Neural cell (in vitro differentiated cells): ENCODE measurements at regions not wholly inside any gene's neighbourhood (a gene's known extent, or its start where the extent isn't known, plus 50 kb on each side); places are given as distances from the start of the nearest gene placed in this dataset.

Experiments used
- H2AFZ ChIP-seq: fragments of 200-600, 300-800 bp; sonication (generic), shearing (Covaris generic); 2 replicates; pipeline ENCODE4 v1.6.0; 2014; ENCODE audit warnings: low read depth, mild to moderate bottlenecking, antibody characterized with exemption, low read length, moderate library complexity
- H3F3A ChIP-seq: fragments of 200-600 bp; shearing (Covaris generic); 2 replicates; pipeline ENCODE4 v1.6.1; 2016; ENCODE audit warnings: mild to moderate bottlenecking, moderate library complexity, mixed read lengths, antibody characterized with exemption, low read length; ENCODE audit not compliant: insufficient read depth, poor library complexity, severe bottlenecking
- H3K27ac ChIP-seq: fragments of 200-600, 300-800 bp; sonication (generic), shearing (Covaris generic); 2 replicates; pipeline ENCODE4 v1.5.1; 2014; ENCODE audit warnings: mild to moderate bottlenecking, low read length, moderate library complexity
- H3K27me3 ChIP-seq: fragments of 300-800, 200-600 bp; sonication (generic), shearing (Covaris generic); 2 replicates; pipeline ENCODE4 v1.6.0; 2014; ENCODE audit warnings: mild to moderate bottlenecking, low read depth, low read length, moderate library complexity; ENCODE audit not compliant: insufficient read depth
- H3K36me3 ChIP-seq: fragments of 300-800, 200-600 bp; sonication (generic), shearing (Covaris generic); 2 replicates; pipeline ENCODE4 v1.5.1; 2014; ENCODE audit warnings: mild to moderate bottlenecking, antibody characterized with exemption, low read length, moderate library complexity; ENCODE audit not compliant: insufficient read depth
- H3K4me2 ChIP-seq: fragments of 300-800, 200-600 bp; sonication (generic), shearing (Covaris generic); 2 replicates; pipeline ENCODE4 v1.6.0; 2014; ENCODE audit warnings: mild to moderate bottlenecking, low read length
- H3K4me3 ChIP-seq: fragments of 300-800, 200-600 bp; sonication (generic), shearing (Covaris generic); 2 replicates; pipeline ENCODE4 v1.5.1; 2014; ENCODE audit warnings: mild to moderate bottlenecking, low read length, moderate library complexity
- H3K79me2 ChIP-seq: fragments of 200-600 bp; shearing (Covaris generic); replicated peaks from 2 replicates; pipeline ENCODE4 v1.6.0; 2014; ENCODE audit warnings: mild to moderate bottlenecking, low read length, moderate library complexity; ENCODE audit not compliant: insufficient read depth
- H3K9ac ChIP-seq: fragments of 300-800, 200-600 bp; sonication (generic), shearing (Covaris generic); 2 replicates; pipeline ENCODE4 v1.6.1; 2016; ENCODE audit warnings: mild to moderate bottlenecking, low read length, mixed read lengths
- H3K9me2 ChIP-seq: fragments of 200-600 bp; shearing (Covaris generic); 2 replicates; pipeline ENCODE4 v1.6.1; 2016; ENCODE audit warnings: mild to moderate bottlenecking, low read length, mixed read lengths; ENCODE audit not compliant: insufficient read depth
- H3K9me3 ChIP-seq: fragments of 200-600, 300-800 bp; sonication (generic), shearing (Covaris generic); 2 replicates; pipeline ENCODE4 v1.6.1; 2016; ENCODE audit warnings: mild to moderate bottlenecking, mixed run types, low read length, moderate library complexity, mixed read lengths
- H4K20me1 ChIP-seq: fragments of 200-600 bp; shearing (Covaris generic); 2 replicates; pipeline ENCODE4 v1.6.1; 2016; ENCODE audit warnings: mild to moderate bottlenecking, mixed run types; ENCODE audit not compliant: insufficient read depth
- CTCF ChIP-seq: fragments of 450-650 bp; IDR thresholded peaks from 2 replicates; pipeline ENCODE4 v1.5.1; 2014; ENCODE audit warnings: antibody characterized with exemption, mild to moderate bottlenecking, moderate library complexity; ENCODE audit not compliant: poor library complexity, severe bottlenecking
- EP300 ChIP-seq: fragments of 450-650 bp; conservative IDR thresholded peaks from 2 replicates; pipeline ENCODE4 v1.6.1; 2014; ENCODE audit warnings: antibody characterized with exemption, mild to moderate bottlenecking, moderate library complexity; ENCODE audit not compliant: poor library complexity, severe bottlenecking
- EZH2 ChIP-seq: fragments of 200-600, 300-800 bp; shearing (Covaris generic), sonication (generic); IDR thresholded peaks from 2 replicates; pipeline ENCODE4 v1.6.1; 2014; ENCODE audit warnings: antibody characterized with exemption, low read length, borderline replicate concordance, mild to moderate bottlenecking; ENCODE audit not compliant: insufficient read depth, poor library complexity, severe bottlenecking
- MXI1 ChIP-seq: fragments of 450-650 bp; conservative IDR thresholded peaks from 2 replicates; pipeline ENCODE4 v1.6.1; 2014; ENCODE audit warnings: antibody characterized with exemption, mild to moderate bottlenecking; ENCODE audit not compliant: poor library complexity, severe bottlenecking
- POLR2AphosphoS5 ChIP-seq: IDR thresholded peaks from 2 replicates; pipeline ENCODE4 v1.6.1; 2012
- RAD21 ChIP-seq: fragments of 450-650 bp; conservative IDR thresholded peaks from 2 replicates; pipeline ENCODE4 v1.6.1; 2014; ENCODE audit warnings: antibody characterized with exemption, mild to moderate bottlenecking, moderate library complexity
- REST ChIP-seq: IDR thresholded peaks from 2 replicates; pipeline ENCODE4 v1.6.1; 2012; ENCODE audit warnings: borderline replicate concordance
- SMC3 ChIP-seq: fragments of 450-650 bp; conservative IDR thresholded peaks from 2 replicates; pipeline ENCODE4 v1.6.1; 2014; ENCODE audit warnings: antibody characterized with exemption, mild to moderate bottlenecking, moderate library complexity; ENCODE audit not compliant: poor library complexity
- TAF1 ChIP-seq: IDR thresholded peaks from 2 replicates; pipeline ENCODE4 v1.6.1; 2012; ENCODE audit warnings: low read depth

- no peaks in the 10 kb centered on the region for H3K9me2 ChIP-seq
- no peak overlapping the region for H3K4me2 ChIP-seq
- no peaks in the 10 kb centered on the region for H4K20me1 ChIP-seq
- no peaks in the 10 kb centered on the region for H3K27me3 ChIP-seq
- no peaks in the 10 kb centered on the region for H3K9me3 ChIP-seq
- H3K36me3 ChIP-seq = no peaks in the 10 kb centered on the region
- H2AFZ ChIP-seq = no peak overlapping the region
- no peak overlapping the region for H3K4me3 ChIP-seq
- TF ChIP-seq CTCF (no peak), RAD21 (no peak), REST (no peak), EP300 (no peak)
- no peak overlapping the region for H3K9ac ChIP-seq
- H3K27ac ChIP-seq = no peak overlapping the region
- no peaks in the 10 kb centered on the region for H3F3A ChIP-seq
- no peaks in the 10 kb centered on the region for H3K79me2 ChIP-seq
Observed at GRCh38 chr9:71472400-71472799, 295.9 kb downstream of the CEMIP2 start.

GRCh38 chr9:71465392-71465791 is 302.9 kb downstream of the CEMIP2 start:
- no peak for TF ChIP-seq EP300
- TF ChIP-seq TAF1 = no peak
- TF ChIP-seq POLR2AphosphoS5 = no peak
- TF ChIP-seq CTCF = no peak
- TF ChIP-seq SMC3 = no peak
- no peak for TF ChIP-seq EZH2
- TF ChIP-seq REST = no peak
- no peak for TF ChIP-seq MXI1
- TF ChIP-seq RAD21 = no peak
- H3K9me3 ChIP-seq = no peaks in the 10 kb centered on the region
- H3K9me2 ChIP-seq = no peaks in the 10 kb centered on the region
- H3F3A ChIP-seq = no peaks in the 10 kb centered on the region
- H3K4me3 ChIP-seq = no peak overlapping the region
- H3K9ac ChIP-seq = no peak overlapping the region
- H4K20me1 ChIP-seq = no peaks in the 10 kb centered on the region
- no peaks in the 10 kb centered on the region for H3K27me3 ChIP-seq
- H3K79me2 ChIP-seq = no peaks in the 10 kb centered on the region
- no peak overlapping the region for H2AFZ ChIP-seq
- H3K4me2 ChIP-seq = no peak overlapping the region
- no peaks in the 10 kb centered on the region for H3K36me3 ChIP-seq
- H3K27ac ChIP-seq = no peak overlapping the region
